ENCODE measurements at regions not wholly inside any gene's neighbourhood (a gene's known extent, or its start where the extent isn't known, plus 50 kb on each side); places are given as distances from the start of the nearest gene placed in this dataset.

- Histone ChIP-seq H3K36me3 (replicated peaks in 1 of 2; ENCODE audit: control insufficient read depth in 1 of 2, insufficient read depth in 2 of 2, low read length in 1 of 2) (no peaks in the 10 kb centered on the region), H3K4me1 (ENCODE audit: control insufficient read depth in 1 of 2, insufficient read depth in 2 of 2, low read depth in 1 of 2, low read length in 1 of 2) (no peaks in the 10 kb centered on the region), H3K4me3 (ENCODE audit: low read depth in 2 of 2, low read length in 1 of 2) (peak overlapping the region in 1 of 2 experiments; percentile 6; a peak in 1 of 4 replicates), H3K4me2 (no peak overlapping the region), H3K27ac (ENCODE audit: low read depth in 2 of 2, low read length in 1 of 2) (no peak overlapping the region), H3K9me2 (no peaks in the 10 kb centered on the region), H3K27me3 (ENCODE audit: insufficient read depth) (no peaks in the 10 kb centered on the region), H3F3A (replicated peaks; ENCODE audit: insufficient read depth) (no peaks in the 10 kb centered on the region), H2AFZ (ENCODE audit: low read depth) (no peak overlapping the region; the same call in 1 of the 2 replicates), H3K79me2 (ENCODE audit: insufficient read depth) (no peaks in the 10 kb centered on the region), H4K20me1 (ENCODE audit: insufficient read depth) (no peaks in the 10 kb centered on the region), H3K9me3 (no peaks in the 10 kb centered on the region), H3K9ac (no peak overlapping the region)
- peak; percentile 89 for TF ChIP-seq CTCF (IDR thresholded peaks at IDR 0.05)
- peak; percentile 38; the same call in 1 of the 2 replicates for TF ChIP-seq GATA2 (CRISPR knock-in tag; IDR thresholded peaks at IDR 0.05)
- no peak for TF ChIP-seq NFIC (IDR thresholded peaks at IDR 0.05; ENCODE audit: borderline replicate concordance)
- TF ChIP-seq RAD21 (IDR thresholded peaks at IDR 0.05; ENCODE audit: low read length): peak; percentile 96
- TF ChIP-seq SMC3 (IDR thresholded peaks at IDR 0.05; ENCODE audit: low read depth, low read length): peak; percentile 80
- CTCF ChIA-PET: interaction anchor here (0.7 to 2.3 kb wide), 5 partner anchors 8 to 70 kb away, joined by 3 to 10 read pairs (median 5); no protein-coding TSS in a partner anchor
- POLR2A ChIA-PET: no interaction called here
- peak; percentile 70 for DNase-seq
- WGBS (ENCODE audit: low lambda C conversion rate): 8% methylated on average over 9 of the region's 9 CpGs
Measured at GRCh38 chr5:160508780-160509361, 87.2 kb downstream of the PTTG1 start.

- no peak overlapping the region for H3K4me2 ChIP-seq
- ChIA-PET POLR2A (no interaction called here), CTCF (no interaction called here)
- WGBS (ENCODE audit: low lambda C conversion rate): 39% methylated on average over 11 of the region's 12 CpGs
- H3K9me3 ChIP-seq: no peaks in the 10 kb centered on the region
- H3K9me2 ChIP-seq: no peaks in the 10 kb centered on the region
- no peak overlapping the region for H3K27ac ChIP-seq (ENCODE audit: low read depth in 2 of 2, low read length in 1 of 2)
- H3K36me3 ChIP-seq (replicated peaks in 1 of 2; ENCODE audit: control insufficient read depth in 1 of 2, insufficient read depth in 2 of 2, low read length in 1 of 2): no peaks in the 10 kb centered on the region
- no peak overlapping the region; a peak in 1 of 4 replicates for H3K4me3 ChIP-seq (ENCODE audit: low read depth in 2 of 2, low read length in 1 of 2)
- DNase-seq: no peak
- H3F3A ChIP-seq (replicated peaks; ENCODE audit: insufficient read depth): no peaks in the 10 kb centered on the region
- H2AFZ ChIP-seq (ENCODE audit: low read depth): no peak overlapping the region
- H4K20me1 ChIP-seq (ENCODE audit: insufficient read depth): no peaks in the 10 kb centered on the region
- TF ChIP-seq SMC3 (IDR thresholded peaks at IDR 0.05; ENCODE audit: low read depth, low read length) (no peak), RXRA (IDR thresholded peaks at IDR 0.05; ENCODE audit: borderline replicate concordance, low read depth) (no peak), YY1 (IDR thresholded peaks at IDR 0.05; ENCODE audit: low read depth) (no peak), USF1 (IDR thresholded peaks at IDR 0.05; ENCODE audit: borderline replicate concordance, low read depth) (no peak), PBX3 (IDR thresholded peaks at IDR 0.05) (no peak), SIN3A (IDR thresholded peaks at IDR 0.05; ENCODE audit: borderline replicate concordance, low read depth, low read length) (no peak), FOSL2 (IDR thresholded peaks at IDR 0.05; ENCODE audit: borderline replicate concordance, low read depth) (no peak), TEAD4 (IDR thresholded peaks at IDR 0.05; ENCODE audit: borderline replicate concordance, insufficient read depth) (no peak), EP300 (IDR thresholded peaks at IDR 0.05; ENCODE audit: borderline replicate concordance in 1 of 2, low read depth in 1 of 2, low read length in 1 of 2) (no peak), FOXJ3 (CRISPR knock-in tag; IDR thresholded peaks at IDR 0.05) (no peak), USF2 (IDR thresholded peaks at IDR 0.05; ENCODE audit: borderline replicate concordance, low read depth, low read length) (no peak)
- no peak overlapping the region for H3K9ac ChIP-seq
- no peaks in the 10 kb centered on the region for H3K27me3 ChIP-seq (ENCODE audit: insufficient read depth)
- no peaks in the 10 kb centered on the region for H3K79me2 ChIP-seq (ENCODE audit: insufficient read depth)
- H3K4me1 ChIP-seq (ENCODE audit: control insufficient read depth in 1 of 2, insufficient read depth in 2 of 2, low read depth in 1 of 2, low read length in 1 of 2): no peaks in the 10 kb centered on the region
Measured at GRCh38 chr5:160511280-160511929, 89.8 kb downstream of the PTTG1 start.
